GM23338 (cell line): ENCODE measurements at regions not wholly inside any gene's neighbourhood (a gene's known extent, or its start where the extent isn't known, plus 50 kb on each side); places are given as distances from the start of the nearest gene placed in this dataset.

ENCODE experiments used
- ATAC-seq: fragments of 200-7000 bp; cut with Tn5 transposase; 3 replicates; pipeline ENCODE4 v1.9.1; 2020
- DNase-seq: peaks from one replicate; pipeline ENCODE4 v3.0.0-alpha.2; 2015; ENCODE audit warnings: low spot score
- H2AFZ ChIP-seq: fragments of 200-600 bp; sonication (generic); 2 replicates; pipeline ENCODE4 v1.8.0; 2016; ENCODE audit warnings: antibody characterized with exemption, mild to moderate bottlenecking, moderate library complexity
- H3F3A ChIP-seq: fragments of 200-600 bp; sonication (generic); replicated peaks from 2 replicates; pipeline ENCODE4 v1.8.0; 2017; ENCODE audit warnings: antibody characterized with exemption, mixed run types, low read depth
- H3K27ac ChIP-seq: fragments of 200-600 bp; sonication (generic); 2 replicates; pipeline ENCODE4 v1.6.1; 2016; ENCODE audit warnings: low read depth
- H3K27me3 ChIP-seq: fragments of 200-600 bp; sonication (generic); 2 replicates; pipeline ENCODE4 v1.8.0; 2016; ENCODE audit warnings: mild to moderate bottlenecking, mixed run types, moderate library complexity; ENCODE audit not compliant: insufficient read depth
- H3K36me3 ChIP-seq: fragments of 200-600 bp; sonication (generic); 2 replicates; pipeline ENCODE4 v1.8.0; 2016; ENCODE audit warnings: mild to moderate bottlenecking; ENCODE audit not compliant: insufficient read depth
- H3K4me1 ChIP-seq: fragments of 200-600 bp; sonication (generic); 2 replicates; pipeline ENCODE4 v1.8.0; 2016; ENCODE audit warnings: mild to moderate bottlenecking, moderate library complexity; ENCODE audit not compliant: insufficient read depth
- H3K4me2 ChIP-seq: fragments of 200-600 bp; sonication (generic); 2 replicates; pipeline ENCODE4 v1.7.1; 2017; ENCODE audit warnings: mixed run types
- H3K4me3 ChIP-seq: fragments of 200-600 bp; sonication (generic); 2 replicates; pipeline ENCODE4 v1.6.1; 2016; ENCODE audit warnings: mixed run types
- H3K79me2 ChIP-seq: fragments of 200-600 bp; sonication (generic); replicated peaks from 2 replicates; pipeline ENCODE4 v1.8.0; 2017; ENCODE audit warnings: mild to moderate bottlenecking; ENCODE audit not compliant: insufficient read depth
- H3K9me2 ChIP-seq: fragments of 200-600 bp; sonication (generic); 2 replicates; pipeline ENCODE4 v1.8.0; 2017; ENCODE audit not compliant: insufficient read depth
- H4K20me1 ChIP-seq: fragments of 200-600 bp; sonication (generic); replicated peaks from 2 replicates; pipeline ENCODE4 v1.8.0; 2017; ENCODE audit warnings: mild to moderate bottlenecking; ENCODE audit not compliant: insufficient read depth
- H3K27ac Mint-ChIP-seq: 2 replicates; pipeline ENCODE4 v1.8.0; 2020; ENCODE audit warnings: inconsistent platforms, mild to moderate bottlenecking, moderate library complexity, mixed read lengths
- H3K27me3 Mint-ChIP-seq: 3 replicates; pipeline ENCODE4 v1.8.0; 2022; ENCODE audit warnings: low read depth, mild to moderate bottlenecking, moderate library complexity, mixed read lengths, inconsistent platforms; ENCODE audit not compliant: insufficient read depth, poor library complexity
- H3K36me3 Mint-ChIP-seq: 3 replicates; pipeline ENCODE4 v1.8.0; 2021; ENCODE audit warnings: low read depth, mild to moderate bottlenecking, inconsistent platforms, moderate library complexity, mixed read lengths
- H3K4me1 Mint-ChIP-seq: 3 replicates; pipeline ENCODE4 v1.8.0; 2020; ENCODE audit warnings: mild to moderate bottlenecking, inconsistent platforms, mixed read lengths
- H3K4me3 Mint-ChIP-seq: 3 replicates; pipeline ENCODE4 v1.8.0; 2021; ENCODE audit warnings: moderate library complexity, mild to moderate bottlenecking, inconsistent platforms, mixed read lengths
- H3K9me3 Mint-ChIP-seq: 3 replicates; pipeline ENCODE4 v1.8.0; 2020; ENCODE audit warnings: moderate library complexity, mild to moderate bottlenecking, inconsistent platforms, mixed read lengths
- CREB1 ChIP-seq: fragments of 250-450 bp; sonication (Bioruptor Pico); IDR thresholded peaks from 2 replicates; pipeline ENCODE4 v1.5.0; 2020; ENCODE audit warnings: low read depth, mild to moderate bottlenecking, moderate library complexity
- EZH2 ChIP-seq: fragments of 200-600 bp; sonication (generic); IDR thresholded peaks from one replicate; pipeline ENCODE4 v1.8.0; 2017; ENCODE audit warnings: antibody characterized with exemption, mild to moderate bottlenecking, low read depth; ENCODE audit not compliant: unreplicated experiment
- JUNB ChIP-seq: IDR thresholded peaks from one replicate; pipeline ENCODE4 v1.6.1; 2016; ENCODE audit warnings: antibody characterized with exemption; ENCODE audit not compliant: unreplicated experiment
- NANOG ChIP-seq: IDR thresholded peaks from 2 replicates; pipeline ENCODE4 v1.6.1; 2016; ENCODE audit warnings: antibody characterized with exemption, borderline replicate concordance
- POLR2AphosphoS5 ChIP-seq: IDR thresholded peaks from 2 replicates; pipeline ENCODE4 v1.6.1; 2016; ENCODE audit warnings: antibody characterized with exemption, low read depth
- STAT1 ChIP-seq: IDR thresholded peaks from one replicate; pipeline ENCODE4 v1.6.1; 2016; ENCODE audit warnings: antibody characterized with exemption; ENCODE audit not compliant: unreplicated experiment
- ZNF114 ChIP-seq: fragments of 250-450 bp; sonication (Bioruptor Pico); IDR thresholded peaks from 2 replicates; pipeline ENCODE4 v1.5.0; 2020; ENCODE audit warnings: mild to moderate bottlenecking, moderate library complexity
- ZNF331 ChIP-seq: fragments of 250-450 bp; sonication (Bioruptor Pico); IDR thresholded peaks from 2 replicates; pipeline ENCODE4 v1.5.0; 2020; ENCODE audit warnings: low read depth, mild to moderate bottlenecking, moderate library complexity
- TF ChIP-seq, protein P1 (sequence below), 2 experiments: fragments of 200-600 bp in 1 of 2; sonication (generic) in 1 of 2; conservative IDR thresholded peaks; 2 replicates each; pipeline versions ENCODE4 v1.5.1 to v1.6.1; 2016 to 2017; ENCODE audit warnings: antibody characterized with exemption in 2 of 2, low read depth in 2 of 2, mild to moderate bottlenecking in 2 of 2, moderate library complexity in 1 of 2
- TF ChIP-seq, protein P2 (sequence below): IDR thresholded peaks from 2 replicates; pipeline ENCODE4 v1.6.1; 2016; ENCODE audit warnings: antibody characterized with exemption
- TF ChIP-seq, protein P3 (sequence below): IDR thresholded peaks from one replicate; pipeline ENCODE4 v1.6.1; 2018; ENCODE audit warnings: antibody characterized with exemption; ENCODE audit not compliant: unreplicated experiment

DNA sequence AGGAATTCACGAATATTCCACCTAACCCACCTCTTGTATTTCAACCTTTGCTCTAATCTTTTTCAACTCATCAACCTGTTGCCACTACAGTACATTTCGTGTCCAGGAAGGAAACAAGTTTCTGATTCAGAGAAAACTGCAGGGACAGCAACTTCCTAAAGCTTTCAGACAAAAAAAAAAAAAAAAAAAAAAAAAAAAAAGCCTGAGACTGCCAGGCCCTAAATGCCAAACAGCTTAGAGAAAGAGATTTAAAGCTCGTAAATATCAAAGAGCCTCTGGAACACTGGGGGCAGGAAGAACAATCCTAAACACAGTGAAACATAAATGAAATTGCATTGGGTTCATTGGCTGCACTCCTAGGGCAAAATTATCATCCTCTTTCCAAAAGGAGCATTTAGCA, 411.2 kb upstream of the SPTLC3 start:
- no peak overlapping the region for H3K4me2 ChIP-seq
- peaks cover 21% of the 10 kb centered on the region; the same call in 1 of the 2 replicates for H3K4me1 ChIP-seq
- H3K4me3 Mint-ChIP-seq = no peak overlapping the region
- H2AFZ ChIP-seq = no peak overlapping the region
- H3K27ac Mint-ChIP-seq = no peak overlapping the region
- H3K79me2 ChIP-seq = no peaks in the 10 kb centered on the region
- H3K36me3 ChIP-seq = no peaks in the 10 kb centered on the region
- ATAC-seq = no peak
- H3K27ac ChIP-seq = no peak overlapping the region
- H3K9me2 ChIP-seq = no peaks in the 10 kb centered on the region
- no peaks in the 10 kb centered on the region for H3F3A ChIP-seq
- no peak overlapping the region for H3K4me3 ChIP-seq
- TF ChIP-seq, protein P1, sequence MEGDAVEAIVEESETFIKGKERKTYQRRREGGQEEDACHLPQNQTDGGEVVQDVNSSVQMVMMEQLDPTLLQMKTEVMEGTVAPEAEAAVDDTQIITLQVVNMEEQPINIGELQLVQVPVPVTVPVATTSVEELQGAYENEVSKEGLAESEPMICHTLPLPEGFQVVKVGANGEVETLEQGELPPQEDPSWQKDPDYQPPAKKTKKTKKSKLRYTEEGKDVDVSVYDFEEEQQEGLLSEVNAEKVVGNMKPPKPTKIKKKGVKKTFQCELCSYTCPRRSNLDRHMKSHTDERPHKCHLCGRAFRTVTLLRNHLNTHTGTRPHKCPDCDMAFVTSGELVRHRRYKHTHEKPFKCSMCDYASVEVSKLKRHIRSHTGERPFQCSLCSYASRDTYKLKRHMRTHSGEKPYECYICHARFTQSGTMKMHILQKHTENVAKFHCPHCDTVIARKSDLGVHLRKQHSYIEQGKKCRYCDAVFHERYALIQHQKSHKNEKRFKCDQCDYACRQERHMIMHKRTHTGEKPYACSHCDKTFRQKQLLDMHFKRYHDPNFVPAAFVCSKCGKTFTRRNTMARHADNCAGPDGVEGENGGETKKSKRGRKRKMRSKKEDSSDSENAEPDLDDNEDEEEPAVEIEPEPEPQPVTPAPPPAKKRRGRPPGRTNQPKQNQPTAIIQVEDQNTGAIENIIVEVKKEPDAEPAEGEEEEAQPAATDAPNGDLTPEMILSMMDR (conservative IDR thresholded peaks at IDR 0.05; ENCODE audit: low read depth in 2 of 2) = no peak
- TF ChIP-seq EZH2 (no peak), ZNF114 (CRISPR knock-in tag) (no peak), JUNB (no peak), STAT1 (no peak)
- TF ChIP-seq, protein P2, sequence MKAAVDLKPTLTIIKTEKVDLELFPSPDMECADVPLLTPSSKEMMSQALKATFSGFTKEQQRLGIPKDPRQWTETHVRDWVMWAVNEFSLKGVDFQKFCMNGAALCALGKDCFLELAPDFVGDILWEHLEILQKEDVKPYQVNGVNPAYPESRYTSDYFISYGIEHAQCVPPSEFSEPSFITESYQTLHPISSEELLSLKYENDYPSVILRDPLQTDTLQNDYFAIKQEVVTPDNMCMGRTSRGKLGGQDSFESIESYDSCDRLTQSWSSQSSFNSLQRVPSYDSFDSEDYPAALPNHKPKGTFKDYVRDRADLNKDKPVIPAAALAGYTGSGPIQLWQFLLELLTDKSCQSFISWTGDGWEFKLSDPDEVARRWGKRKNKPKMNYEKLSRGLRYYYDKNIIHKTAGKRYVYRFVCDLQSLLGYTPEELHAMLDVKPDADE = no peak
- TF ChIP-seq, protein P3, sequence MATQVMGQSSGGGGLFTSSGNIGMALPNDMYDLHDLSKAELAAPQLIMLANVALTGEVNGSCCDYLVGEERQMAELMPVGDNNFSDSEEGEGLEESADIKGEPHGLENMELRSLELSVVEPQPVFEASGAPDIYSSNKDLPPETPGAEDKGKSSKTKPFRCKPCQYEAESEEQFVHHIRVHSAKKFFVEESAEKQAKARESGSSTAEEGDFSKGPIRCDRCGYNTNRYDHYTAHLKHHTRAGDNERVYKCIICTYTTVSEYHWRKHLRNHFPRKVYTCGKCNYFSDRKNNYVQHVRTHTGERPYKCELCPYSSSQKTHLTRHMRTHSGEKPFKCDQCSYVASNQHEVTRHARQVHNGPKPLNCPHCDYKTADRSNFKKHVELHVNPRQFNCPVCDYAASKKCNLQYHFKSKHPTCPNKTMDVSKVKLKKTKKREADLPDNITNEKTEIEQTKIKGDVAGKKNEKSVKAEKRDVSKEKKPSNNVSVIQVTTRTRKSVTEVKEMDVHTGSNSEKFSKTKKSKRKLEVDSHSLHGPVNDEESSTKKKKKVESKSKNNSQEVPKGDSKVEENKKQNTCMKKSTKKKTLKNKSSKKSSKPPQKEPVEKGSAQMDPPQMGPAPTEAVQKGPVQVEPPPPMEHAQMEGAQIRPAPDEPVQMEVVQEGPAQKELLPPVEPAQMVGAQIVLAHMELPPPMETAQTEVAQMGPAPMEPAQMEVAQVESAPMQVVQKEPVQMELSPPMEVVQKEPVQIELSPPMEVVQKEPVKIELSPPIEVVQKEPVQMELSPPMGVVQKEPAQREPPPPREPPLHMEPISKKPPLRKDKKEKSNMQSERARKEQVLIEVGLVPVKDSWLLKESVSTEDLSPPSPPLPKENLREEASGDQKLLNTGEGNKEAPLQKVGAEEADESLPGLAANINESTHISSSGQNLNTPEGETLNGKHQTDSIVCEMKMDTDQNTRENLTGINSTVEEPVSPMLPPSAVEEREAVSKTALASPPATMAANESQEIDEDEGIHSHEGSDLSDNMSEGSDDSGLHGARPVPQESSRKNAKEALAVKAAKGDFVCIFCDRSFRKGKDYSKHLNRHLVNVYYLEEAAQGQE = no peak
- no peaks in the 10 kb centered on the region for H4K20me1 ChIP-seq
- peaks cover 33% of the 10 kb centered on the region for H3K4me1 Mint-ChIP-seq
- H3K27me3 Mint-ChIP-seq = peaks cover 3% of the 10 kb centered on the region
- no peaks in the 10 kb centered on the region for H3K36me3 Mint-ChIP-seq
- no peaks in the 10 kb centered on the region for H3K9me3 Mint-ChIP-seq
- DNase-seq = no peak
- no peaks in the 10 kb centered on the region for H3K27me3 ChIP-seq

DNA sequence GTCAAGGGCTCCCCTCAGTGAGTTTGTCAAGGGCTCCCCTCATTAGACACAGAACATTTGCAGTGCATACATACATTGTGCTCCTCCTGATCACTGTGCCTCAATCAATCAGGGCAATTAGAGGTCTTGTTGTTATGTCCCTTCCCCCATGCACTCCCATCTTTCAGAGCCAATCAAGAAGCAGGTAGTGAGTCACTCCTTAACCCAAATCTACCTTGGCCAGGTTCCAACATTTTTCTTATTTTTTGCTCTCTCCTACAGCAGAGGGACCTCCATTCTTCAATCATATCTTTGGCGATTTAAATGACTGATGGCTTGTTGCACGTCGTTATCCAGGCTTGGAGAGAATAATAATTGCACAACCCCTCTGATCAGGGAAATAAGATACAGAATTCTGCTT, 409.9 kb upstream of the SPTLC3 start:
- no peaks in the 10 kb centered on the region for H3K9me2 ChIP-seq
- no peak for ATAC-seq
- no peaks in the 10 kb centered on the region for H3K9me3 Mint-ChIP-seq
- H3K36me3 ChIP-seq = no peaks in the 10 kb centered on the region
- H3K4me2 ChIP-seq = no peak overlapping the region
- H3K4me1 ChIP-seq = peaks cover 21% of the 10 kb centered on the region; the same call in 1 of the 2 replicates
- H4K20me1 ChIP-seq = no peaks in the 10 kb centered on the region
- no peak overlapping the region for H3K27ac ChIP-seq
- H3K4me3 ChIP-seq = no peak overlapping the region
- peak overlapping the region; percentile 39; the same call in 1 of the 2 replicates for H2AFZ ChIP-seq
- H3K27me3 Mint-ChIP-seq = peaks cover 2% of the 10 kb centered on the region
- H3K4me1 Mint-ChIP-seq = peaks cover 30% of the 10 kb centered on the region
- no peak overlapping the region for H3K27ac Mint-ChIP-seq
- H3K36me3 Mint-ChIP-seq = no peaks in the 10 kb centered on the region
- no peak for DNase-seq
- no peaks in the 10 kb centered on the region for H3K27me3 ChIP-seq
- no peaks in the 10 kb centered on the region for H3F3A ChIP-seq
- no peaks in the 10 kb centered on the region for H3K79me2 ChIP-seq
- no peak overlapping the region for H3K4me3 Mint-ChIP-seq
- no peak for TF ChIP-seq EZH2
- TF ChIP-seq NANOG = no peak
- TF ChIP-seq CREB1 (CRISPR knock-in tag) = no peak
- TF ChIP-seq ZNF114 (CRISPR knock-in tag) = no peak
- TF ChIP-seq, protein P2 = no peak
- no peak for TF ChIP-seq JUNB
- TF ChIP-seq STAT1 = no peak
- TF ChIP-seq, protein P1 (conservative IDR thresholded peaks at IDR 0.05; ENCODE audit: low read depth in 2 of 2) = no peak
- no peak for TF ChIP-seq POLR2AphosphoS5
- no peak for TF ChIP-seq ZNF331 (CRISPR knock-in tag)
